ENCODE measurements at regions not wholly inside any gene's neighbourhood (a gene's known extent, or its start where the extent isn't known, plus 50 kb on each side); places are given as distances from the start of the nearest gene placed in this dataset.

- H3K27ac Mint-ChIP-seq = no peak overlapping the region
- no peak for ATAC-seq
- peaks cover 14% of the 10 kb centered on the region for H3K4me1 Mint-ChIP-seq
- H3K36me3 Mint-ChIP-seq = peaks cover 6% of the 10 kb centered on the region; the same call in 1 of the 2 replicates
- CTCF ChIA-PET = no interaction called here
- H3K4me3 Mint-ChIP-seq = no peak overlapping the region
- POLR2A ChIA-PET = no interaction called here
- H3K27me3 Mint-ChIP-seq (ENCODE audit: low read depth) = peaks cover 4% of the 10 kb centered on the region; the same call in 1 of the 2 replicates
- H3K9me3 Mint-ChIP-seq = peaks cover 29% of the 10 kb centered on the region
- DNase-seq (ENCODE audit: low spot score) = no peak
- TF ChIP-seq ZBTB21 (CRISPR knock-in tag; IDR thresholded peaks at IDR 0.05; ENCODE audit: borderline replicate concordance) = no peak
Measured at GRCh38 chr20:10730629-10731183, 56.9 kb upstream of the JAG1 start.

DNA sequence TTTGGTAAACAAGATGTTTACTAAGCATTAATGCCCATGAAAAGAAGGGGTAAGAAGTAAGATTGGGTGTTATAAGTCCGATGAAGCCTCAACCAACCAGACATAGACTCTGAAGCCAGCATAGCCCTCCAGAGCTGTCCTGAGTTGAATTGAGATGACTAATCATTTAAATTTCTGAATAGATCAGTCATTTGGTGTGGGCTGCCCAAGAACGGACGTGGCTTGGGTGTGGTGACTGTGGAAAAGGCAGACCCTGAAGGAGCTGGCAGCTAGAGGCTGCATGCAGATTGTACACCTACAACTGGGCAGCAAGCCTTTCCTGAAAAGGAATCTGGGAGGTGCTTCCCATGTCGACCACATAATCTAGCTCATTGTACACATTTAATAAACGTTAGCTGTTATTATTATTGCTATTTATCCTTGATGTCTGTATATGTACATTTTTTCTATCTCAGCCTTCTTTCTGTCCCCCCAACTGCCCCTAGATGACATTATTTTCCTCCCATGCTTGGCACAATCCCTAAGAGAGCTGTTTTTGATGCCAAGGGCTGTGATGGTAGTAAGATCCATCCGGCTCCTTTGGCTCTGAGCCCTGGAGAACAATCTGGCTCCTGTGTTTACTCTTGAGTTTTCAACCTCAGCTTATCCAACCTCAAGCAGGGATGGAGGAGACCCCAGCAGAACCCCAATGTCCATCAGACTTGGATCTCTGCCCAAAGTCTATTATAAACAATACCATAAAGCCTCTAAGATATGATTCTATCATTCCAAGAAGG, 57.6 kb upstream of the JAG1 start:
- no peak overlapping the region for H3K27ac Mint-ChIP-seq
- peaks cover 6% of the 10 kb centered on the region; the same call in 1 of the 2 replicates for H3K36me3 Mint-ChIP-seq
- no peak overlapping the region for H3K4me3 Mint-ChIP-seq
- DNase-seq (ENCODE audit: low spot score) (no peak), ATAC-seq (no peak)
- H3K27me3 Mint-ChIP-seq (ENCODE audit: low read depth) = peaks cover 4% of the 10 kb centered on the region; the same call in 1 of the 2 replicates
- H3K9me3 Mint-ChIP-seq = peaks cover 29% of the 10 kb centered on the region
- H3K4me1 Mint-ChIP-seq = peaks cover 14% of the 10 kb centered on the region
- TF ChIP-seq PREB (CRISPR knock-in tag; IDR thresholded peaks at IDR 0.05; ENCODE audit: borderline replicate concordance) (no peak), GTF2I (CRISPR knock-in tag; conservative IDR thresholded peaks at IDR 0.05) (no peak), RELA (CRISPR knock-in tag; IDR thresholded peaks at IDR 0.05; ENCODE audit: borderline replicate concordance) (no peak), PRRX2 (CRISPR knock-in tag; IDR thresholded peaks at IDR 0.05) (no peak), ZNF396 (CRISPR knock-in tag; IDR thresholded peaks at IDR 0.05; ENCODE audit: borderline replicate concordance) (no peak), E2F5 (CRISPR knock-in tag; IDR thresholded peaks at IDR 0.05) (no peak), TEAD4 (CRISPR knock-in tag; IDR thresholded peaks at IDR 0.05) (no peak)
- TF ChIP-seq, protein P1, sequence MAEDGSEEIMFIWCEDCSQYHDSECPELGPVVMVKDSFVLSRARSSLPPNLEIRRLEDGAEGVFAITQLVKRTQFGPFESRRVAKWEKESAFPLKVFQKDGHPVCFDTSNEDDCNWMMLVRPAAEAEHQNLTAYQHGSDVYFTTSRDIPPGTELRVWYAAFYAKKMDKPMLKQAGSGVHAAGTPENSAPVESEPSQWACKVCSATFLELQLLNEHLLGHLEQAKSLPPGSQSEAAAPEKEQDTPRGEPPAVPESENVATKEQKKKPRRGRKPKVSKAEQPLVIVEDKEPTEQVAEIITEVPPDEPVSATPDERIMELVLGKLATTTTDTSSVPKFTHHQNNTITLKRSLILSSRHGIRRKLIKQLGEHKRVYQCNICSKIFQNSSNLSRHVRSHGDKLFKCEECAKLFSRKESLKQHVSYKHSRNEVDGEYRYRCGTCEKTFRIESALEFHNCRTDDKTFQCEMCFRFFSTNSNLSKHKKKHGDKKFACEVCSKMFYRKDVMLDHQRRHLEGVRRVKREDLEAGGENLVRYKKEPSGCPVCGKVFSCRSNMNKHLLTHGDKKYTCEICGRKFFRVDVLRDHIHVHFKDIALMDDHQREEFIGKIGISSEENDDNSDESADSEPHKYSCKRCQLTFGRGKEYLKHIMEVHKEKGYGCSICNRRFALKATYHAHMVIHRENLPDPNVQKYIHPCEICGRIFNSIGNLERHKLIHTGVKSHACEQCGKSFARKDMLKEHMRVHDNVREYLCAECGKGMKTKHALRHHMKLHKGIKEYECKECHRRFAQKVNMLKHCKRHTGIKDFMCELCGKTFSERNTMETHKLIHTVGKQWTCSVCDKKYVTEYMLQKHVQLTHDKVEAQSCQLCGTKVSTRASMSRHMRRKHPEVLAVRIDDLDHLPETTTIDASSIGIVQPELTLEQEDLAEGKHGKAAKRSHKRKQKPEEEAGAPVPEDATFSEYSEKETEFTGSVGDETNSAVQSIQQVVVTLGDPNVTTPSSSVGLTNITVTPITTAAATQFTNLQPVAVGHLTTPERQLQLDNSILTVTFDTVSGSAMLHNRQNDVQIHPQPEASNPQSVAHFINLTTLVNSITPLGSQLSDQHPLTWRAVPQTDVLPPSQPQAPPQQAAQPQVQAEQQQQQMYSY (CRISPR knock-in tag; IDR thresholded peaks at IDR 0.05) = no peak
- TF ChIP-seq, protein P2, sequence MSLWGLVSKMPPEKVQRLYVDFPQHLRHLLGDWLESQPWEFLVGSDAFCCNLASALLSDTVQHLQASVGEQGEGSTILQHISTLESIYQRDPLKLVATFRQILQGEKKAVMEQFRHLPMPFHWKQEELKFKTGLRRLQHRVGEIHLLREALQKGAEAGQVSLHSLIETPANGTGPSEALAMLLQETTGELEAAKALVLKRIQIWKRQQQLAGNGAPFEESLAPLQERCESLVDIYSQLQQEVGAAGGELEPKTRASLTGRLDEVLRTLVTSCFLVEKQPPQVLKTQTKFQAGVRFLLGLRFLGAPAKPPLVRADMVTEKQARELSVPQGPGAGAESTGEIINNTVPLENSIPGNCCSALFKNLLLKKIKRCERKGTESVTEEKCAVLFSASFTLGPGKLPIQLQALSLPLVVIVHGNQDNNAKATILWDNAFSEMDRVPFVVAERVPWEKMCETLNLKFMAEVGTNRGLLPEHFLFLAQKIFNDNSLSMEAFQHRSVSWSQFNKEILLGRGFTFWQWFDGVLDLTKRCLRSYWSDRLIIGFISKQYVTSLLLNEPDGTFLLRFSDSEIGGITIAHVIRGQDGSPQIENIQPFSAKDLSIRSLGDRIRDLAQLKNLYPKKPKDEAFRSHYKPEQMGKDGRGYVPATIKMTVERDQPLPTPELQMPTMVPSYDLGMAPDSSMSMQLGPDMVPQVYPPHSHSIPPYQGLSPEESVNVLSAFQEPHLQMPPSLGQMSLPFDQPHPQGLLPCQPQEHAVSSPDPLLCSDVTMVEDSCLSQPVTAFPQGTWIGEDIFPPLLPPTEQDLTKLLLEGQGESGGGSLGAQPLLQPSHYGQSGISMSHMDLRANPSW (CRISPR knock-in tag; conservative IDR thresholded peaks at IDR 0.05; ENCODE audit: low read depth) = no peak
- ChIA-PET CTCF (no interaction called here), POLR2A (no interaction called here)

DNA sequence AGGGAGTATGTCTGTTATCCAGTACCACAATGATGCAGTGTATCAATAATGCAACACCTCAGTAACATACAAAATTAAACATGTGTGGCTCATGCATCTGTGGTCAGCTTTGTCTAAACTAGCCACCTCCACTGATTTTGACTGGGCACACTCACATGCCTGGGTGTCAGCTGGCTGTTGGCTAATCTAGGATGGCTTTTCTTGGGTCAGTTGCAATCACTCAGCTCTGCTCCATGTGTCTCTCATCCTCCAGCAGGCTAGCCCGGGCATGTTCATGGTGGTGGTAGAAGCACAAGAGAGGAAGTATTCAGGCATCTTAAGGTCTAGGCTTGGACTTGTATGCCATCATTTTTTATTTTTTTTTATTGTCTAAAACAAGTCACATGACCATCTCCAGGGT, 59.3 kb upstream of the JAG1 start:
- Mint-ChIP-seq H3K36me3 (peaks cover 6% of the 10 kb centered on the region; the same call in 1 of the 2 replicates), H3K27ac (peak overlapping the region; percentile 37; the same call in 1 of the 2 replicates), H3K27me3 (ENCODE audit: low read depth) (no peaks in the 10 kb centered on the region), H3K9me3 (peaks cover 18% of the 10 kb centered on the region), H3K4me1 (peaks cover 12% of the 10 kb centered on the region), H3K4me3 (no peak overlapping the region)
- ChIA-PET POLR2A (no interaction called here), CTCF (no interaction called here)
- ATAC-seq = no peak
- no peak for DNase-seq (ENCODE audit: low spot score)
- no peak for TF ChIP-seq NR3C1 (CRISPR knock-in tag; conservative IDR thresholded peaks at IDR 0.05; ENCODE audit: low read depth)
- no peak for TF ChIP-seq ATF3 (CRISPR knock-in tag; conservative IDR thresholded peaks at IDR 0.05)
- TF ChIP-seq, protein P3, sequence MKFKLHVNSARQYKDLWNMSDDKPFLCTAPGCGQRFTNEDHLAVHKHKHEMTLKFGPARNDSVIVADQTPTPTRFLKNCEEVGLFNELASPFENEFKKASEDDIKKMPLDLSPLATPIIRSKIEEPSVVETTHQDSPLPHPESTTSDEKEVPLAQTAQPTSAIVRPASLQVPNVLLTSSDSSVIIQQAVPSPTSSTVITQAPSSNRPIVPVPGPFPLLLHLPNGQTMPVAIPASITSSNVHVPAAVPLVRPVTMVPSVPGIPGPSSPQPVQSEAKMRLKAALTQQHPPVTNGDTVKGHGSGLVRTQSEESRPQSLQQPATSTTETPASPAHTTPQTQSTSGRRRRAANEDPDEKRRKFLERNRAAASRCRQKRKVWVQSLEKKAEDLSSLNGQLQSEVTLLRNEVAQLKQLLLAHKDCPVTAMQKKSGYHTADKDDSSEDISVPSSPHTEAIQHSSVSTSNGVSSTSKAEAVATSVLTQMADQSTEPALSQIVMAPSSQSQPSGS (CRISPR knock-in tag; IDR thresholded peaks at IDR 0.05; ENCODE audit: borderline replicate concordance, low read depth) = no peak
- TF ChIP-seq ZNF425 (CRISPR knock-in tag; conservative IDR thresholded peaks at IDR 0.05) = no peak
- no peak for TF ChIP-seq ESRRA (CRISPR knock-in tag; IDR thresholded peaks at IDR 0.05; ENCODE audit: borderline replicate concordance)
